GM21423 (cell line): ENCODE measurements at regions not wholly inside any gene's neighbourhood (a gene's known extent, or its start where the extent isn't known, plus 50 kb on each side); places are given as distances from the start of the nearest gene placed in this dataset.
A peak's percentile ranks its signal among the peaks of the same experiment; 100 is the strongest.

Experiments used
- ATAC-seq: cut with Tn5 transposase; IDR thresholded peaks from one replicate; pipeline ENCODE4 v1.9.1; 2021; ENCODE audit warnings: mild to moderate bottlenecking, moderate library complexity; ENCODE audit not compliant: unreplicated experiment

DNA sequence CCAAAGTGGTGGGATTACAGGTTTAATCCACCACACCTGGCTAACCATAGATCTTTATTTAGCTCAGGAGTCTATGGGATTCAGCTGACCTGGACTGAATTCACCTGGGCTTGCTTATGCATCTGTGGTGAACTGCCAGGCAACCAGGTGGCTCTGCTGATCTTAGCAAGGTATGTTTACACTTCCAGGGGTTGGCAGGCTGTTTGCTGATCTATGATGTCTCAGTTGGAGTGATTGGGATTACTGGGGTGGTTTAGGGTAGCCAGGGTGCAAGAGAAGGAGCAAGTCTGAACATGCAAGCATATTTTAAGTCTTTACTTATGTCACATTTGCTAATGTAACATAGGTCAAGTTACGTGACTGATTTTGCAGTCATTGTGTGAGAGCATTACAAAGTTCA is 63.6 kb upstream of the JAK2 start:
- no peak for ATAC-seq

GRCh38 chr9:4922101-4922500 is 63.0 kb upstream of the JAK2 start:
- ATAC-seq: no peak

- no peak for ATAC-seq
Observed at GRCh38 chr9:4922730-4923129, 62.3 kb upstream of the JAK2 start.

DNA sequence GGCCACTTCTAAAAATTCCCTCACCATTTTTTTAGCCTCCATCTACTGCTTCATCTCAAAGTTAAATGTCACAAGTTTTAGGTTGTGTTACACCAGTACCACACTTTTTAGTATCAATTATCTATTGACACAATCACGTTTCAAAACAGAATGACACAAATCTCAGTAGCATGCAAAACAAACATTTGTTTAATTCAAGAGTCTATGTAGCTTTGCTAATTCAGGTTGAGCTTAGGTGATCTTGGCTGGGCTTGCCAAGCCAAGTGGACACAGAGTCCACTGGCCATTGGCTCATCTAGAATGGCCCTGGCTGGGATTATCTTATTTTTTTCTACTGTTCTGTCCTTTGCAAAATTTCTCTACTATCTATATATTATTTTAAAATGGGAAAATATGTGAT is 61.9 kb upstream of the JAK2 start:
- no peak for ATAC-seq

DNA sequence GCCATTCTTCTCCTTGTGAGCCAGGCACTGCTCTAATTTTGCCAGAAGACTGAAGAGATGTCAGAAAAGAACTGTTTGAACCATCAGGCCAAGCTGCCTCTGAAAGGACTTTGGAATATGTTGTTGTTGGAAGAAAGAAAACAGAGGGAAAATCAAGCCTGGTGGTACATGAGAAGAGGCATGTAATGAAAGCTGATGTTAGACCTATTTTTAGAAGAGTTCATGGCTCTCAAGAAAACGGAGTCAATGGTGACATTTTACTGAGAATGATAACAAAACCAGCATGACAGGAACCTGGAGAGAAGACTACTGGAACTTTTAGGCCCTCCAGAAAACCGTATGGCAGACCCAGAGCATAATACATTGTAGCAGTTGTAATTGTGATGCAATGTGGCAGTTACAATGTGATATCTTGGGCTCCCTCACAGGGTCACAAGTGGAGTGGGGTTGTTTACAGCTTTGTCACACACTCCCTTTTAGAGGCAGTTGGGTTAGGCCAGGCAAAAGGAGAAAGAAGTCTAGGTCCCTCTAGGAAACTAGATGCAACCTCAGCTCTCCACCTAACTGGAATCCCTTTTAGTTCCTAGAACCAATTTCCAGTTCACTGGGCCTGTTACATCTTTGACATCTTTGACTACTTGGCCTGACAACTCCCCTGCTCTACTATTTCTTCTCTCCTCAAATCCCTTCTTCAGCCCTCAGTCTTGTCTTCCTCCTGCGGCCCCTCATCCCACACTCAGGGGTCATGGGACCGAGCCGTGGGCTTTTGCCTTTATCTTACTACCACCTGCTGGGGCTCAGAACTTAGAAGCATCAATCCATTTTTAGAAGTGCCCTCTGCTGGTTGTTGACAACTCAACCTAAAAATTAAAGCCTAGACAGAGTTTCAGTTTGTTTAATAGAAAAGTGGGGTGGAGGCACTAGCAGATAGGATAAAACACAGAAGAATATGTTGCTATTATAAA is 61.2 kb upstream of the JAK2 start:
- ATAC-seq: peak; percentile 62

DNA sequence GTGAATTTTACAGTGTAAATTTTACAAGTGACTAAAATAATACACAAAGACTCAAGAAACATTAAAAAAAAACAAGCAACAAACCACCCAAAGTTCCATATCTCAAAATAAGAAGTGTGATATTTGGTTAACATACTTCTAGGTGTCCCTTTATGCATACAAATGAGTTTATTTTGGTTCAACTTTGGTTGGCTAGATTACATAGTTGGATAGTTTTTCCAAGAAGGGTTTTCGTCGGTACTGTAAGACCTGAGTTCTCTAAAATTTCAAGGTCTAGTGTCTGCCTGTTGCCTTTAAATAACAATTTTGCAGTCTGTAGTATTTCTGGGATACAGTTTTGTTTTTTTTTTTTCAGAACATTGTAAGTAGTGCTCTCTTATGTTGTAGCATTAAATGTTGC is 58.8 kb upstream of the JAK2 start:
- no peak for ATAC-seq

GRCh38 chr9:4927043-4927471 is 58.0 kb upstream of the JAK2 start:
- no peak for ATAC-seq

DNA sequence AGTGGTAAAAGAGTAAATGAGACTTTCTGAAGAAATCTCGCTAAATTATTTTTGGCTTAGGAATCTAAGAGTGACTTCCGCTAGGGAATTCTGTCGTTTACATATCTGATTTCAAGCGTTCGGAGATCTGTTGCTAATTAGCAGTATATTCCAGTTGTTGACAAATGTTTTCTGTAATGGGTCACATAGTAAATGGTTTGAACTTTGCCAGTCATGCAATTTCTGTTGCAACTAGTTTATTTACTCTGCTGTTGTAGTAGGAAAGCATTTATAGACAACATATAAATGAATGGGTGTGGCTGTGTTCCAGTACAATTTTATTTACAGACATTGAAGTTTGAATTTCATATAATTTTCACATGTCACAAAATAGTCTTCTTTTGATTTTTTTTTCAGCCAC is 57.4 kb upstream of the JAK2 start:
- ATAC-seq: no peak

DNA sequence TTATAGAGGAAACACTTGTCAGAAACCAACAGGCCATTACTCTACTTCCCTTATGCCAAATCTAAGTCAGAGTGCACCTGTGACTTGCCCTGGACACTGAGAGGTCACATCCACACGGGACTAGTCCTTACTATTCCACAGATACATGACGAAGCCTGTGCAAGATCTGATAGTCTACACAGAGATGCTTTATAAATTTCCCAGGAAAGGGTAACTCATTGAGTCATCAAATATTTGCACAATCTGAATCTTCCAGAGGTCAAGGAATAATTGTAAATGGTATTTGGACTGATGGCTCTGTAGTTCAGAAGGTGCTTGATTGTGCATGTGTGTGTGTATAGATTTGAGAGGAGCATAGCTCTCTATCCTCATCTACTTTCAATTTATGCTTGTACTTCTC is 55.2 kb upstream of the JAK2 start:
- ATAC-seq: no peak

- ATAC-seq: no peak
Observed at GRCh38 chr9:4932681-4933080, 52.4 kb upstream of the JAK2 start.

DNA sequence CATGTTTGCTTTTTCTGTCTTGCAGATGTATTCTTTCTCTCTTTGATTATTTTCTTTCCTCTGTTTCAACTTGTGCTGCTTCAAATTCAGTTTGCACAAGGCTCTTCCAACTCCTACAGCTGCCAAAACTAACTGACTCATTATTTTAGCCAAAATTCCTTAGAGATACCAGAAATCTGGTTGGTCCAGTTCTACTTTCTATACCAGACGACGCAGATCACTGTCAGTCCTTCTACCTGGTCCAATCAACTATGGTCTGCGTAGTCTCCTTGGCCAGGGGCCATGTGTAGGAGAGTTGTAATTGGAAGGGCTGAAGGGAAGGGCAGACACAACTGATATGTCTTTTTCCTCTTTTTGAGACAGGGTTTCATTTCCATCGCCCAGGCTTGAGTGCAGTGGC is 51.9 kb upstream of the JAK2 start:
- ATAC-seq: no peak

DNA sequence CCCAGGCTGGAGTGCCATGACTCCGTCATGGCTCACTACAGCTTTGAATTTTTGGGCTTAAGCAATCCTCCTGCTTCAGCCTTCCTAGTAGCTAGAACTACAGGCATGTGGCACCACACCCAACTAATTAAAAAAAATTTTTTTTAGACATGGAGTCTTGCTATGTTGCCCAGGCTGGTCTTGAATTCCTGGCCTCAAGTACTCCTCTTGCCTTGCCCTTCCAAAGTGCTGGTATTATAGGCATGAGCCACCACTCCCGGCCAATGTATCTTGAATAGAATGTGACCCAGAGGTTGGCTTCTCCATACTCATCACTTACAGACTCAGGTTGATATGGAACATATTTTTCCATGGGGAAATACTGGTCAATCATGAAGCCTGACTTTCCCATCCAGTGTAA is 51.2 kb upstream of the JAK2 start:
- ATAC-seq: no peak

DNA sequence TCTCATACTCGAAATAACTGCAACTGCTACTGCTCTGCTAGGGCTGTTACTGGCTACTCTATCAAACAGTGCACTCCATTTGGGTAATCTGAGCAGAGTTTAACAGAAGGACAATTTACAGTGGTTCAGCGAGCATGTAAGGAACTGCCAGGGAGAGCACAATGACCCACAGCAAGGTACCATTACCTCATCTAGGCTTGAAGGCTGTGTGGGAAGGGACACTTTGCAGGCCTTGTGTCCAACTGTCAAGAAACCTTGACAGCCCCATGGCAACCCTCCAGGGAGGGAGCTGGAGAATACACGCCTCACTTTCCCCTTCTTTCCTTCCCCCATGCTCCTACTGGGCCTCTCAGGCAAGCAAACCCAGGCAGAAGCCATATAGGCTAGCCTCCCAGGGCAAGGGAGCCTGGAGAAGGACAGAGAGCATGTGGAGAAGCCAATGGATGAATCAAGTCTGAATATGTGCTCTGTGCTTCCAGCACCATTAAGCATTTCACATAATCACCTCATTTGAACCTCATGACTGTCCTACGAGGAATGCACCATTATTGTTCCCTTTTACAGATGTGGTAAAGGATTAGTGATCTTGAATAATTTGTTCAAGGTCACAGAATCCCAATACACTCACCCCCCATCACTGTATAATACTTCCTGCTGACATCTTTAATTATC is 49.9 kb upstream of the JAK2 start:
- ATAC-seq: no peak
